Psoas muscle (tissue), 7 donors: ENCODE measurements at regions not wholly inside any gene's neighbourhood (a gene's known extent, or its start where the extent isn't known, plus 50 kb on each side); places are given as distances from the start of the nearest gene placed in this dataset.

ENCODE experiments used
- ATAC-seq, 4 donors: fragments of 200-7000 bp; cut with Tn5 transposase; one replicate each; pipeline ENCODE4 v1.9.1; 2020; ENCODE audit warnings: moderate library complexity in 3 of 4, mild to moderate bottlenecking in 2 of 4
- DNase-seq, 2 donors: peaks; one replicate each; pipeline ENCODE4 v3.0.0-alpha.2; 2020
- H3K27ac ChIP-seq: fragments of 200-600 bp; one replicate; pipeline ENCODE4 v1.8.0; 2022
- H3K27me3 ChIP-seq, 3 donors: fragments of 200-600 bp in 1 of 3; one replicate each; pipeline versions ENCODE4 v1.6.1 to v1.8.0; 2013 to 2022; ENCODE audit warnings: low read length in 2 of 3, mild to moderate bottlenecking in 2 of 3, moderate library complexity in 1 of 3; ENCODE audit not compliant: insufficient read depth in 3 of 3
- H3K36me3 ChIP-seq, 2 donors: fragments of 200-600 bp in 1 of 2; one replicate each; pipeline versions ENCODE4 v1.6.1 to v1.8.0; 2013 to 2022; ENCODE audit warnings: low read depth in 1 of 2, mild to moderate bottlenecking in 1 of 2, moderate library complexity in 1 of 2; ENCODE audit not compliant: insufficient read depth in 1 of 2
- H3K4me1 ChIP-seq: fragments of 200-600 bp; one replicate; pipeline ENCODE4 v1.8.0; 2022
- H3K4me3 ChIP-seq: fragments of 200-600 bp; one replicate; pipeline ENCODE4 v1.8.0; 2022; ENCODE audit warnings: mild to moderate bottlenecking
- H3K9me3 ChIP-seq: fragments of 200-600 bp; one replicate; pipeline ENCODE4 v1.8.0; 2022
- WGBS, 3 donors: extraction: QIAGEN DNeasy Blood & Tissue Kit; methylation state at CpG; one replicate each; pipeline versions ENCODE4 v1.1.6 to v1.1.7; 2013; 5-methylcytosine and 5-hydroxymethylcytosine counted together
- intact Hi-C, 2 donors: fragments of 100-400 bp; cut with DNase I; formaldehyde crosslinking; loops; one replicate each; pipeline versions ENCODE4 v1.11.0 to v1.14.2; 2022
- TF ChIP-seq, protein P1 (sequence below): fragments of 200-600 bp; IDR thresholded peaks from one replicate; pipeline ENCODE4 v1.8.0; 2022; ENCODE audit warnings: antibody characterized with exemption
- donor health status: healthy with polysubstance abuse.
- donor health status: DM: no; HTN: no; CAD: no; lungs with moderate emphysema.
- donor health status: Bipolar disorder and iron deficiency.
- donor health status: healthy.
- donor health status: DM: yes; HTN: yes; CAD: no.
- donor health status: DM: no; HTN: no; CAD: no.
- donor health status: DM: yes; HTN: yes; CAD: no.

DNA sequence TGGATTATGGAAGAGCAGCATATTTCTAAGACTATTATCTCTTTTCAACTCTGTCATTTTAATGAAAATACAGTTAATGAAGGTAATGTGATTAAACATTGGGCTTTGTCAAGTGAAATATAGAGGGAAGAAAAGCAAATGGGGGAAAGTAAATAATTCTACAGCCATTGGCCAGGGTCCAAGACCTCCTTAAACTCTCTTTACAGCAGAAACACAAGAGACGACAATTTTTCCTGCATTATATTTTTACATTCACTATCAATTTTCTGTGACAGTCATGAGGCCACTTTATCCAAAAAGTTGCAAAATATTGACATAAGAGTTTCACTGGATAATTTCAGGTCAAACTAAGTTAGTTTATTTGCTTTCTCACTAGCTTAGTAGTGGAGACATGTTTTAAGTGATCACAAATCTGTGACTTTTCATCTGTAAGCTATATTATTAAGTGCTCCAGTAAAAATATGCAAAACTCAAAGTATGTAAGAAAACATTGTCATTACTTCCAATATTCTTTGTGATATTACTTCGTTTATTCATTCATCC lies 385.9 kb upstream of the DPH6 start:
- Histone ChIP-seq H3K36me3 (no peaks in the 10 kb centered on the region), H3K4me1 (no peaks in the 10 kb centered on the region), H3K9me3 (no peaks in the 10 kb centered on the region), H3K27me3 (no peaks in the 10 kb centered on the region), H3K4me3 (no peak overlapping the region), H3K27ac (no peak overlapping the region)
- WGBS, 3 donors: 59 to 70% (median 64%) methylated on average over 2 of the region's 2 CpGs
- ATAC-seq: no peak
- intact Hi-C loops: no loop called here
- TF ChIP-seq, protein P1, sequence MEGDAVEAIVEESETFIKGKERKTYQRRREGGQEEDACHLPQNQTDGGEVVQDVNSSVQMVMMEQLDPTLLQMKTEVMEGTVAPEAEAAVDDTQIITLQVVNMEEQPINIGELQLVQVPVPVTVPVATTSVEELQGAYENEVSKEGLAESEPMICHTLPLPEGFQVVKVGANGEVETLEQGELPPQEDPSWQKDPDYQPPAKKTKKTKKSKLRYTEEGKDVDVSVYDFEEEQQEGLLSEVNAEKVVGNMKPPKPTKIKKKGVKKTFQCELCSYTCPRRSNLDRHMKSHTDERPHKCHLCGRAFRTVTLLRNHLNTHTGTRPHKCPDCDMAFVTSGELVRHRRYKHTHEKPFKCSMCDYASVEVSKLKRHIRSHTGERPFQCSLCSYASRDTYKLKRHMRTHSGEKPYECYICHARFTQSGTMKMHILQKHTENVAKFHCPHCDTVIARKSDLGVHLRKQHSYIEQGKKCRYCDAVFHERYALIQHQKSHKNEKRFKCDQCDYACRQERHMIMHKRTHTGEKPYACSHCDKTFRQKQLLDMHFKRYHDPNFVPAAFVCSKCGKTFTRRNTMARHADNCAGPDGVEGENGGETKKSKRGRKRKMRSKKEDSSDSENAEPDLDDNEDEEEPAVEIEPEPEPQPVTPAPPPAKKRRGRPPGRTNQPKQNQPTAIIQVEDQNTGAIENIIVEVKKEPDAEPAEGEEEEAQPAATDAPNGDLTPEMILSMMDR: no peak
- DNase-seq: no peak

DNA sequence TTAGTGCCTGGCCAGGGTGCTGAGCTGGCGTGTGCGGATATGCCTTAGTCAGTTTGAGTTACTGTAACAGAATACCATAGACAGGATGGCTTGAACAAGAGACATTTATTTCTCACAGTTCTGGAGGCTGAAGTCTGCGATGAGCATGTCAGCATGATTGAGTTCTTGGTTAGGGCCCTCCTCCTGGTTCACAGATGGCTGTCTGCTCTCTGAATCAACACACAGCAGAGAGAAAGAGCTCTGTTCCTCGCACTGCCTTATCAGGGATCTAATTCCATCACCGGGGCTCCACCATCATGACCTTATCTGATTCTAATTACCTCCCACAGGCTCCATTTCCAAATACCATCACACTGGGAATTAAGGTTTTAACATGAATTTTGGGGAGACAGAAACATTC lies 386.6 kb upstream of the DPH6 start:
- Histone ChIP-seq H3K9me3 (no peaks in the 10 kb centered on the region), H3K4me3 (no peak overlapping the region), H3K27me3 (no peaks in the 10 kb centered on the region), H3K36me3 (no peaks in the 10 kb centered on the region), H3K27ac (no peak overlapping the region), H3K4me1 (no peaks in the 10 kb centered on the region)
- WGBS, 3 donors: 55 to 62% (median 57%) methylated on average over 5 of the region's 5 CpGs
- TF ChIP-seq, protein P1: no peak
- ATAC-seq (no peak), DNase-seq (no peak)
- intact Hi-C loops: no loop called here

DNA sequence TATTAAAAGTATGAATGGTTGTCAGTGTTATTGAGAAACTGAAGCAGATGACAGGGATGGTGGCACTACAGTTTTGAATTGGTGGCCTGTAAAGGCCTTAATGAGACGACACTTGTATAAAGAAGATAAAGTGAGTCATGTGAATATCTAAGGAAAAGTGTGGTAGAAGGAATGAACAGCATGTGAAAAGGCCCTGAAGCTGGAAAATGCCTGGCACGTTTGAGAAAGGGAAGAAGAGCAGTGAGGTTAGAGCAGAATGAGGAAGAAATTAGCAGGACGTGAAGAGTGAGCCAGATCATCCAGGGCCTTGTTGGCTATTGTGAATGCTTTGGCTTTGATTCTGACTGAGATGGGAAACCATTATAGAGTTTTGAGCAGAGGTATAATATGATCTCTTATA lies 387.6 kb upstream of the DPH6 start:
- H3K27me3 ChIP-seq: no peaks in the 10 kb centered on the region
- ATAC-seq: no peak
- intact Hi-C loops: no loop called here
- H3K27ac ChIP-seq: no peak overlapping the region
- WGBS, 3 donors: 59 to 73% (median 71%) methylated on average over 3 of the region's 3 CpGs
- TF ChIP-seq, protein P1: no peak
- H3K36me3 ChIP-seq: no peaks in the 10 kb centered on the region
- no peak for DNase-seq
- H3K9me3 ChIP-seq: no peaks in the 10 kb centered on the region
- H3K4me1 ChIP-seq: no peaks in the 10 kb centered on the region
- no peak overlapping the region for H3K4me3 ChIP-seq

DNA sequence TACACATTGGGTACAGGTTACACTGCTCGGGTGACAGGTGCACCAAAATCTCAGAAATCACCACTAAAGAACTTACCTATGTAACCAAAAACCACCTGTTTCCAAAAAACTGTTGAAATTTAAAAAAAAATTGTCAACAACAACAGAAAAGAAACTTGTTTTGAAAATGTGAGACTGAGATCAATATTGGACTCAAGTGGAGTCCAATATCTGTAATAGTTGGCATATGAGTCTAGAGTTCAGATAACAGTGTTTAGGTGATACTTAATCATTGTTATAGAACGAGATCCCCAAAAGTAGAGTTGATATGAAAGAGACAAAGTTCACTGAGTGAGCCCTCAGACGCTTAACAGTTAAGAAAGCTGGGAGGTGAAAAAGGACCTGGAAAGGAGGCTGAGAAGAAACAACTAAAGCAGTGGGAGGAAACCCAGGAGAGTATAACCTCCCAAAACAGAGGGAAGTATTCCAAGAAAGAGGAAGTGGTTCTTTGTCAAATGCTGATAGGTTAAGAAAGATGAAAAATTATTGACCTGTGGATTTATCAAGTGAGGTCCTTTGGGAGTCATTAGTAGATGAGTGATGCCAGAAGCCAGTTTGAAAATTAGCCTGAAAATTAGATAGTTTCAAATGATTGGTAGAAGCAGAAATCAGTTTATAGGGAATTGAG lies 388.6 kb upstream of the DPH6 start:
- no peak overlapping the region for H3K4me3 ChIP-seq
- TF ChIP-seq, protein P1: no peak
- intact Hi-C loops: no loop called here
- 86 to 87% (median 87%) methylated on average over 3 of the region's 3 CpGs for WGBS, 3 donors
- DNase-seq (no peak), ATAC-seq (no peak)
- H3K9me3 ChIP-seq: no peaks in the 10 kb centered on the region
- no peaks in the 10 kb centered on the region for H3K36me3 ChIP-seq
- no peaks in the 10 kb centered on the region for H3K27me3 ChIP-seq
- H3K4me1 ChIP-seq: no peaks in the 10 kb centered on the region
- no peak overlapping the region for H3K27ac ChIP-seq

DNA sequence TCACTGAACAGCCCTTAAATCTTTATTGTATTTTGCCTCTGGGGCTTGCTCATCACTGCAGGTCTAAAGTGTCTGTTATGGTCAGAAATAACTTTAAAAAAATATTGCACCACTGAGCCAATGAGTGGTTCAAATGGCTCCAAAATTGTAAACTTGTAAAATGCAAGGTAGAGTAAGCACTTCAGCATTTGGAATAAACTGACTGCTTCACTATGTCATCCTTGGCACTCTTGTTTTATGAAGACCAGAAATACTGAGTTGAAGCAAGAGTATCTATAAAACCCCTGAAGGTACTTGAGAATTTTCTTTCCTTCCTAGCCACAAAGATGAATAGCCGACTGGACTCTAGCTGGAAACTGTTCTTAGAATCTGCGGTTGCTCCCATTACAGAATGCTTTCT lies 390.3 kb upstream of the DPH6 start:
- 94 to 100% (median 96%) methylated on average over 2 of the region's 2 CpGs for WGBS, 3 donors

More for the DNA sequence above, 390.3 kb upstream of the DPH6 start:
- intact Hi-C loops: no loop called here
- TF ChIP-seq, protein P1: no peak
- ATAC-seq (no peak), DNase-seq (no peak)
- no peak overlapping the region for H3K4me3 ChIP-seq
- H3K27me3 ChIP-seq: no peaks in the 10 kb centered on the region
- H3K36me3 ChIP-seq: no peaks in the 10 kb centered on the region
- H3K4me1 ChIP-seq: no peaks in the 10 kb centered on the region
- H3K9me3 ChIP-seq: no peaks in the 10 kb centered on the region
- no peak overlapping the region for H3K27ac ChIP-seq
